Keratinocyte (primary cell): ENCODE measurements at regions not wholly inside any gene's neighbourhood (a gene's known extent, or its start where the extent isn't known, plus 50 kb on each side); places are given as distances from the start of the nearest gene placed in this dataset.

Experiments
- DNase-seq: peaks from one replicate; pipeline ENCODE4 v3.0.0-alpha.2; 2011; ENCODE audit warnings: low read depth, missing footprints, low spot score
- FAIRE-seq: peaks from 2 replicates; lab custom pipeline; 2011; peaks lifted over from hg19 to GRCh38; lab: Jason Lieb, UNC
- H2AFZ ChIP-seq: 2 replicates; pipeline ENCODE4 v1.6.0; 2012; ENCODE audit warnings: low read length, control low read depth, inconsistent platforms; ENCODE audit not compliant: control insufficient read depth
- H3K27ac ChIP-seq: 2 replicates; pipeline ENCODE4 v1.5.1; 2011; ENCODE audit warnings: low read length; ENCODE audit not compliant: control insufficient read depth, insufficient read depth
- H3K27me3 ChIP-seq: 3 replicates; pipeline ENCODE4 v1.6.0; 2011; ENCODE audit warnings: low read length; ENCODE audit not compliant: control insufficient read depth, insufficient read depth; ENCODE audit errors: extremely low read depth
- H3K36me3 ChIP-seq, 2 experiments: 2 replicates in 1 of 2; 3 replicates in 1 of 2; pipeline ENCODE4 v1.5.1; 2011; ENCODE audit warnings: low read length in 2 of 2, mild to moderate bottlenecking in 1 of 2; ENCODE audit not compliant: control insufficient read depth in 2 of 2, insufficient read depth in 2 of 2; ENCODE audit errors: extremely low read depth in 1 of 2
- H3K4me1 ChIP-seq: 3 replicates; pipeline ENCODE4 v1.5.1; 2011; ENCODE audit warnings: low read length; ENCODE audit not compliant: control insufficient read depth, insufficient read depth; ENCODE audit errors: extremely low read depth
- H3K4me2 ChIP-seq: 3 replicates; pipeline ENCODE4 v1.6.0; 2011; ENCODE audit warnings: low read depth, low read length; ENCODE audit not compliant: control insufficient read depth, insufficient read depth; ENCODE audit errors: extremely low read depth
- H3K4me3 ChIP-seq, 3 experiments: fragments of 200-600 bp in 1 of 3; sonication (generic) in 1 of 3; 2 replicates in 2 of 3; 3 replicates in 1 of 3; pipeline ENCODE4 v1.5.1; 2011 to 2016; ENCODE audit warnings: low read length in 3 of 3, mild to moderate bottlenecking in 3 of 3, control low read depth in 2 of 3, inconsistent platforms in 1 of 3, low read depth in 1 of 3, mixed read lengths in 1 of 3, mixed run types in 1 of 3, moderate library complexity in 1 of 3; ENCODE audit not compliant: control insufficient read depth in 2 of 3, insufficient read depth in 2 of 3; ENCODE audit errors: extremely low read depth in 1 of 3
- H3K79me2 ChIP-seq: 2 replicates; pipeline ENCODE4 v1.6.0; 2012; ENCODE audit warnings: low read length; ENCODE audit not compliant: control insufficient read depth, insufficient read depth
- H3K9ac ChIP-seq: 3 replicates; pipeline ENCODE4 v1.6.0; 2011; ENCODE audit warnings: low read length; ENCODE audit not compliant: control insufficient read depth, insufficient read depth; ENCODE audit errors: extremely low read depth
- H3K9me1 ChIP-seq: 3 replicates; pipeline ENCODE4 v1.6.0; 2011; ENCODE audit warnings: low read length; ENCODE audit not compliant: control insufficient read depth, insufficient read depth; ENCODE audit errors: extremely low read depth
- H3K9me3 ChIP-seq: 2 replicates; pipeline ENCODE4 v1.5.1; 2012; ENCODE audit warnings: low read depth, low read length; ENCODE audit not compliant: control insufficient read depth
- H4K20me1 ChIP-seq: 3 replicates; pipeline ENCODE4 v1.6.0; 2011; ENCODE audit warnings: low read length; ENCODE audit not compliant: control insufficient read depth, insufficient read depth; ENCODE audit errors: extremely low read depth
- EZH2 ChIP-seq: IDR thresholded peaks from one replicate; pipeline ENCODE4 v1.6.1; 2012; ENCODE audit warnings: inconsistent platforms, mild to moderate bottlenecking, low read length, moderate library complexity
- dilution Hi-C: fragments of 300-500 bp; cut with MboI; formaldehyde crosslinking; loops from one replicate; pipeline ENCODE4 v1.7.0; 2020; ENCODE audit warnings: low sequenced_read_pairs; ENCODE audit not compliant: extremely low pct_ligation_motif_present
- TF ChIP-seq, protein P1 (sequence below), 3 experiments: IDR thresholded peaks in 1 of 3; conservative IDR thresholded peaks in 1 of 3; optimal IDR thresholded peaks in 1 of 3; 2 replicates in 2 of 3; 3 replicates in 1 of 3; pipeline versions ENCODE3 to v1.5.1; 2011; ENCODE audit warnings: low read length in 3 of 3, mild to moderate bottlenecking in 3 of 3, moderate library complexity in 2 of 3, control low read depth in 1 of 3, inconsistent platforms in 1 of 3; ENCODE audit not compliant: insufficient read depth in 2 of 3; ENCODE audit errors: extremely low read depth in 1 of 3

DNA sequence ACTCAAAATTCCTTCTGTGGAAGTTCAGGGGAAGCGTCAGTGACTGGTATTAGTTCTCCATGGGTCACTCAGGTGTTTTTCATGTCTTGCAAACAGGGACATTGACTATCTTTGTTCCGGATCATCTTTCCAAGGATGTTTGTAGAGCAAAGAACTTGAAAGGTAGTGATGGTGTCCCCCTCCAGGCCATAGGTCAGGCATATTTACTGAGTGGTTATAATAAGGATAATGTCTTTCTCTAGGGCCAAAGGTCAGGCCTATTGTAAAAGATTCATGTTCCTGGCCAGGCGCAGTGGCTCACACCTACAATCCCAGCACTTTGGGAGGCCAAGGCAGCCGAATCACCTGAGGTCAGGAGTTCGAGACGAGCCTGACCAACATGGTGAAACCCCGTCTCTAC is 614.8 kb downstream of the KIF4B start:
- no peak overlapping the region for H3K4me2 ChIP-seq
- no peak overlapping the region for H3K9ac ChIP-seq
- H2AFZ ChIP-seq, result no peak overlapping the region
- dilution Hi-C loops, result no loop called here
- H3K27me3 ChIP-seq, result no peaks in the 10 kb centered on the region
- H4K20me1 ChIP-seq, result no peaks in the 10 kb centered on the region
- no peak for FAIRE-seq
- H3K9me3 ChIP-seq, result no peaks in the 10 kb centered on the region
- DNase-seq, result no peak
- H3K27ac ChIP-seq, result no peak overlapping the region
- H3K9me1 ChIP-seq, result no peaks in the 10 kb centered on the region
- H3K79me2 ChIP-seq, result no peaks in the 10 kb centered on the region
- no peak overlapping the region for H3K4me3 ChIP-seq
- H3K4me1 ChIP-seq, result peaks cover 6% of the 10 kb centered on the region
- no peaks in the 10 kb centered on the region for H3K36me3 ChIP-seq
- no peak for TF ChIP-seq EZH2

GRCh38 chr5:155629597-155629996 is 616.0 kb downstream of the KIF4B start:
- no peaks in the 10 kb centered on the region for H3K27me3 ChIP-seq

GRCh38 chr5:155631116-155631515 is 617.6 kb downstream of the KIF4B start:
- TF ChIP-seq EZH2, result no peak
- TF ChIP-seq, protein P1, sequence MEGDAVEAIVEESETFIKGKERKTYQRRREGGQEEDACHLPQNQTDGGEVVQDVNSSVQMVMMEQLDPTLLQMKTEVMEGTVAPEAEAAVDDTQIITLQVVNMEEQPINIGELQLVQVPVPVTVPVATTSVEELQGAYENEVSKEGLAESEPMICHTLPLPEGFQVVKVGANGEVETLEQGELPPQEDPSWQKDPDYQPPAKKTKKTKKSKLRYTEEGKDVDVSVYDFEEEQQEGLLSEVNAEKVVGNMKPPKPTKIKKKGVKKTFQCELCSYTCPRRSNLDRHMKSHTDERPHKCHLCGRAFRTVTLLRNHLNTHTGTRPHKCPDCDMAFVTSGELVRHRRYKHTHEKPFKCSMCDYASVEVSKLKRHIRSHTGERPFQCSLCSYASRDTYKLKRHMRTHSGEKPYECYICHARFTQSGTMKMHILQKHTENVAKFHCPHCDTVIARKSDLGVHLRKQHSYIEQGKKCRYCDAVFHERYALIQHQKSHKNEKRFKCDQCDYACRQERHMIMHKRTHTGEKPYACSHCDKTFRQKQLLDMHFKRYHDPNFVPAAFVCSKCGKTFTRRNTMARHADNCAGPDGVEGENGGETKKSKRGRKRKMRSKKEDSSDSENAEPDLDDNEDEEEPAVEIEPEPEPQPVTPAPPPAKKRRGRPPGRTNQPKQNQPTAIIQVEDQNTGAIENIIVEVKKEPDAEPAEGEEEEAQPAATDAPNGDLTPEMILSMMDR (optimal IDR thresholded peaks at IDR 0.05 in 1 of 3, IDR thresholded peaks at IDR 0.05 in 1 of 3, conservative IDR thresholded peaks at IDR 0.05 in 1 of 3; ENCODE audit: extremely low read depth in 1 of 3, insufficient read depth in 2 of 3, low read length in 3 of 3), result no peak
- Histone ChIP-seq H3K9me1 (no peaks in the 10 kb centered on the region), H3K27ac (no peak overlapping the region), H3K4me2 (peak overlapping the region; percentile 31), H3K36me3 (no peaks in the 10 kb centered on the region), H3K79me2 (no peaks in the 10 kb centered on the region), H2AFZ (peak overlapping the region; percentile 45), H4K20me1 (no peaks in the 10 kb centered on the region), H3K9me3 (no peaks in the 10 kb centered on the region), H3K9ac (no peak overlapping the region), H3K27me3 (no peaks in the 10 kb centered on the region), H3K4me3 (no peak overlapping the region), H3K4me1 (peaks cover 6% of the 10 kb centered on the region)
- dilution Hi-C loops, result no loop called here
- peak; percentile 69 for FAIRE-seq
- DNase-seq, result peak; percentile 21

More at GRCh38 chr5:155629597-155629996, 616.0 kb downstream of the KIF4B start:
- Histone ChIP-seq H4K20me1 (no peaks in the 10 kb centered on the region), H3K27ac (no peak overlapping the region), H3K9me1 (no peaks in the 10 kb centered on the region), H3K36me3 (no peaks in the 10 kb centered on the region), H3K4me2 (no peak overlapping the region), H2AFZ (no peak overlapping the region), H3K9ac (no peak overlapping the region), H3K9me3 (no peaks in the 10 kb centered on the region), H3K4me1 (peaks cover 6% of the 10 kb centered on the region), H3K79me2 (no peaks in the 10 kb centered on the region), H3K4me3 (no peak overlapping the region)
- dilution Hi-C loops, result no loop called here
- DNase-seq (no peak), FAIRE-seq (no peak)
- TF ChIP-seq EZH2, result no peak
- TF ChIP-seq, protein P1 (optimal IDR thresholded peaks at IDR 0.05 in 1 of 3, IDR thresholded peaks at IDR 0.05 in 1 of 3, conservative IDR thresholded peaks at IDR 0.05 in 1 of 3; ENCODE audit: extremely low read depth in 1 of 3, insufficient read depth in 2 of 3, low read length in 3 of 3), result no peak
